Lower lobe of right lung (tissue), 2 donors: ENCODE measurements at regions not wholly inside any gene's neighbourhood (a gene's known extent, or its start where the extent isn't known, plus 50 kb on each side); places are given as distances from the start of the nearest gene placed in this dataset.

Source experiments
- ATAC-seq, 2 donors: fragments of 200-7000 bp; cut with Tn5 transposase; one replicate each; pipeline ENCODE4 v1.9.1; 2020 to 2022; ENCODE audit warnings: mild to moderate bottlenecking in 2 of 2, moderate library complexity in 2 of 2
- DNase-seq: peaks from one replicate; pipeline ENCODE4 v3.0.0-alpha.2; 2020
- H3K27ac ChIP-seq: fragments of 200-600 bp; one replicate; pipeline ENCODE4 v1.8.0; 2022
- H3K27me3 ChIP-seq: fragments of 200-600 bp; one replicate; pipeline ENCODE4 v1.8.0; 2022; ENCODE audit warnings: low read depth
- H3K36me3 ChIP-seq: fragments of 200-600 bp; one replicate; pipeline ENCODE4 v1.8.0; 2022; ENCODE audit warnings: mild to moderate bottlenecking
- H3K4me1 ChIP-seq: fragments of 200-600 bp; one replicate; pipeline ENCODE4 v1.8.0; 2022
- H3K4me3 ChIP-seq: fragments of 200-600 bp; one replicate; pipeline ENCODE4 v1.8.0; 2022; ENCODE audit warnings: mild to moderate bottlenecking
- H3K9me3 ChIP-seq: fragments of 200-600 bp; one replicate; pipeline ENCODE4 v1.8.0; 2022
- CTCF ChIP-seq: fragments of 200-600 bp; IDR thresholded peaks from one replicate; pipeline ENCODE4 v1.8.0; 2022; ENCODE audit warnings: antibody characterized with exemption, mild to moderate bottlenecking
- intact Hi-C: fragments of 100-400 bp; cut with DNase I; formaldehyde crosslinking; loops from one replicate; pipeline ENCODE4 v1.11.0; 2022
- donor health status: DM: no; HTN: yes; CAD: no; lungs with severe emphysema.

GRCh38 chr2:190791976-190792575 lies 88.5 kb upstream of the GLS start:
- H3K27me3 ChIP-seq = no peaks in the 10 kb centered on the region
- ATAC-seq (no peak), DNase-seq (no peak)
- no peak for TF ChIP-seq CTCF
- H3K9me3 ChIP-seq = no peaks in the 10 kb centered on the region
- no peaks in the 10 kb centered on the region for H3K36me3 ChIP-seq
- intact Hi-C loops = no loop called here
- H3K27ac ChIP-seq = no peak overlapping the region
- H3K4me1 ChIP-seq = peaks cover 30% of the 10 kb centered on the region
- H3K4me3 ChIP-seq = no peak overlapping the region

DNA sequence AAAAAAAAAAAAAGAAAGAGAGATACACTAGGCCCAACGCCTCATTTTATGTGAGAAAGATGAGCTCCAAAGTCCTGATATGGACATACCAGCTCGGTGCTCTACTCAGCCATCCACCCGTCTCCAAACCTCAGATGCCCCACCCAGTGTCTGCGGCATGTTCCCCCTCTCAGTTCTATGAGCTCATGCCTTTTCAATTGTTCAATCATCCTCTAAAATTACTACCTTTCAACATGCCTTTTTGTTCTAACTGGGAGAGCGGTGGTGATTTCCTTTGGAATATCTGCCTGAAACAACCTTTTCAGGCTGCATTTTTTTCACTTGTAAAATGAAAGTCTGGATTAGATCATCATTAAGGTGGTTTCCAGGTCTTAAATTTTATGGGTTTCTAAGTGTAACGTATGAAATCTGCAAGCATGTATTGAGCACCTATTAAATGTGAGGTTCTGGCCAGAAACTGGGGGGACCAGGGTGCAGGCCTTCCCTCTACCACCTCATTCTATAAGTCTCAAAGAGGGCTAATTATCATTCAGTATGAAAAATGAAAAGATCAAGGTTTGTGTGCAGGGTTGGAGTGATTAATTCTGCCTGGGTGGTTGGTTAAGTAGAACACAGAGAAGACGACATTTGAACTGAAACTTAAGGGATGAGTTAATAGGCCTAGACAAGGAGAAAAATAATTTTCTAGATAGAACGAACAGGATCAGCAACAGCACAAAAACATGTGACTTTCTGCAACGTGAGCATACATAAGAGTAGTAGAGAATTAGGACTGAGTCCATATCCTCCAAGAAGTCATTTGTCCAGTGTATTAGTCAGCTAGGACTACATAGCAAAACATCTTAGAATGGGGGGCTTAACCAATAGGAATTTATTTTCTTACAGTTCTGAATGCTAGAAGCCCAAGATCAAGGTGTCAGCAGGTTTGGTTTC lies 87.4 kb upstream of the GLS start:
- ATAC-seq (no peak), DNase-seq (no peak)
- intact Hi-C loops = no loop called here
- Histone ChIP-seq H3K27ac (no peak overlapping the region), H3K36me3 (no peaks in the 10 kb centered on the region), H3K4me3 (no peak overlapping the region), H3K4me1 (peaks cover 30% of the 10 kb centered on the region), H3K27me3 (no peaks in the 10 kb centered on the region), H3K9me3 (no peaks in the 10 kb centered on the region)
- TF ChIP-seq CTCF = no peak

DNA sequence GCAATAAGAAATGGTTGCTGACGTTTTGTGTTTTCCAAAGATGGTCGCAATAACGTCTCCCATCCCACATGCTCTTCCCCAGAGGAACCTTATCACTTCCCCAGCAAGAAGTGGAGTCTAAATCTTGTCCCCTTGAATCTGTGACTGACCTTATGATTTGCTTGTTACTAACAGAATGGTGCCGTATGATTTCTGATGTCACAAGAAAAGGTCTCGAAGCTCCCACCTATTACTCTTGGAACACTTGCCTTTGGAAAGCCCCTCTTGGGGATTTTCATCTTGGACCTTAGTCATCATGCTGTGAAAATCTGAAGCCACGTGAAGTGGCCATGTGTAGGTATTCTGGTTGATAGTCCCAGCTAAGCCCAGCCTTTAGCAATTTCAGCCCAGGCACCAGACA lies 86.2 kb upstream of the GLS start:
- intact Hi-C loops = no loop called here
- no peak for DNase-seq
- ATAC-seq = no peak

DNA sequence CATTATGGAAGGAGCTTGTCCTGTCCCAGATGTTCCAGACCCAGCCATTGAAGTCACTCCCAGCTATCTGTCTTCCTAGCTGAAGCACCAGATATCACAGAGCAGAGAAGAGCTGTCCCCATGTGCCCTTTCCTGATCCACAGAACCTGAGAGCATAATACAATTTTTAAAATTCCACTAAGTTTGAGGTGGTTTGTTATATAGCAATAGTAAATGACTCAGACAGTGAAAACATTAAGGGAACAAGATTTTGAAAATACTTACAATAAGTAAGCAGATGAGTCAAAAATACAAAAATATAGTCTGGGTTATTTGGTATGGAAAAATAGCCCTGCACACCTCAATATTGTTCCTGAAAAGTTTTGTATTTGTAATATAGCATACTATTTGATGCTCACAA lies 85.8 kb upstream of the GLS start:
- Histone ChIP-seq H3K27me3 (no peaks in the 10 kb centered on the region), H3K36me3 (no peaks in the 10 kb centered on the region), H3K9me3 (no peaks in the 10 kb centered on the region), H3K4me3 (no peak overlapping the region), H3K27ac (no peak overlapping the region), H3K4me1 (peaks cover 23% of the 10 kb centered on the region)
- intact Hi-C loops = no loop called here
- TF ChIP-seq CTCF = no peak
- no peak for DNase-seq
- ATAC-seq = no peak

More for the DNA sequence above, 86.2 kb upstream of the GLS start:
- Histone ChIP-seq H3K9me3 (no peaks in the 10 kb centered on the region), H3K4me1 (peaks cover 27% of the 10 kb centered on the region), H3K4me3 (no peak overlapping the region), H3K27me3 (no peaks in the 10 kb centered on the region), H3K36me3 (no peaks in the 10 kb centered on the region), H3K27ac (no peak overlapping the region)
- TF ChIP-seq CTCF = no peak

DNA sequence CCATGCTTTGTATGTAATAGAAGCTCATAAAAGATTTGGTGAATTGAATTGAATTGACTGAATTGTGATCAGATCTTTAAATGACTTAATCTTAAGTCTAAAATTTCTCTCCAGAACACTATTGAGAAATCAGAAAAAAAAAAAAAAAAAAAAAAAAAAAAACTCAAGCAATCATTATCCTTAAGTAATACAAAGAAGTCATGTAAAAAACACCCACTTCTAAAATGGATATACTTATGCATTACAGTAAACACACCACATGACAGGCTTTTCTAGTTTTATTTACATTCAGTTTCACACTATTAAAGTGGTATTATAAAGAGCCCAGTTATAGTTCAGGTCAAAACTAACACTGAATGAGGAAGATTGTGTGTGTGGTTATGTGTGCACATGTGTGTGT lies 84.9 kb upstream of the GLS start:
- H3K4me3 ChIP-seq = no peak overlapping the region
- no peak for ATAC-seq
- no peak for DNase-seq
- no peaks in the 10 kb centered on the region for H3K27me3 ChIP-seq
- no peaks in the 10 kb centered on the region for H3K9me3 ChIP-seq
- TF ChIP-seq CTCF = no peak
- no peak overlapping the region for H3K27ac ChIP-seq
- H3K4me1 ChIP-seq = peaks cover 16% of the 10 kb centered on the region
- H3K36me3 ChIP-seq = no peaks in the 10 kb centered on the region
- intact Hi-C loops = no loop called here
